ENCODE measurements at regions not wholly inside any gene's neighbourhood (a gene's known extent, or its start where the extent isn't known, plus 50 kb on each side); places are given as distances from the start of the nearest gene placed in this dataset.

DNA sequence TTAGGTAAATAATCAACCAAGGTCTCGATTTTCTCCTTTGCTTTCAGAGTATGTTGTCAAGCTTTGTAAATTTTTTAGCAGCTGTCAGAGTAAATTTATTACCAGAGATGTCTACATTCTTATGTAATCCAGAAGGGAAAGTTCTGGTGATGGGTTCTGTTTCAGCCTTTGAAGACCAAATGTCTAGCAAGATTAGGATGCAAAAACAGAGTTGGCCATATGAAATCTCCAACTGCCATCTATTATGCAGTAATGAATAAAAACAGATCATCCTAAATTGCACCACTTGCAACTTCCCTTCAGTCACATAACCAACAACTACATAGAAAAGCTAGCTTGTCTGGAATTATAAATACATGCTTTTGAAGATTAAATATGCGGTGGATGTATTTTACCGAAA lies 826.8 kb upstream of the KIF2B start:
- H3K9me3 ChIP-seq (ENCODE audit: insufficient read depth, low read depth, low read length) = peaks cover 12% of the 10 kb centered on the region
- no peaks in the 10 kb centered on the region for H3K79me2 ChIP-seq (ENCODE audit: insufficient read depth, low read length)
- Mint-ChIP-seq H3K27ac (ENCODE audit: unreplicated experiment) (no peak overlapping the region), H3K36me3 (ENCODE audit: low read depth, unreplicated experiment) (no peaks in the 10 kb centered on the region), H3K27me3 (ENCODE audit: low read depth, unreplicated experiment) (no peaks in the 10 kb centered on the region), H3K4me3 (ENCODE audit: unreplicated experiment) (no peak overlapping the region), H3K9me3 (ENCODE audit: unreplicated experiment) (peaks cover 3% of the 10 kb centered on the region), H3K4me1 (ENCODE audit: low read depth, unreplicated experiment) (no peaks in the 10 kb centered on the region)
- H2AFZ ChIP-seq (ENCODE audit: low read depth, low read length) = no peak overlapping the region
- H3K27me3 ChIP-seq (ENCODE audit: insufficient read depth, low read length) = no peaks in the 10 kb centered on the region
- no peak overlapping the region for H3K27ac ChIP-seq (ENCODE audit: low read depth, low read length)
- no peaks in the 10 kb centered on the region for H3K36me3 ChIP-seq (ENCODE audit: insufficient read depth, low read length)
- DNase-seq (ENCODE audit: low read depth) (no peak), FAIRE-seq (no peak)
- no peaks in the 10 kb centered on the region for H3K4me1 ChIP-seq (ENCODE audit: insufficient read depth, low read length)
- no peaks in the 10 kb centered on the region for H4K20me1 ChIP-seq (ENCODE audit: insufficient read depth, low read length)
- no peak overlapping the region for H3K9ac ChIP-seq (ENCODE audit: low read length)
- TF ChIP-seq, protein P1, sequence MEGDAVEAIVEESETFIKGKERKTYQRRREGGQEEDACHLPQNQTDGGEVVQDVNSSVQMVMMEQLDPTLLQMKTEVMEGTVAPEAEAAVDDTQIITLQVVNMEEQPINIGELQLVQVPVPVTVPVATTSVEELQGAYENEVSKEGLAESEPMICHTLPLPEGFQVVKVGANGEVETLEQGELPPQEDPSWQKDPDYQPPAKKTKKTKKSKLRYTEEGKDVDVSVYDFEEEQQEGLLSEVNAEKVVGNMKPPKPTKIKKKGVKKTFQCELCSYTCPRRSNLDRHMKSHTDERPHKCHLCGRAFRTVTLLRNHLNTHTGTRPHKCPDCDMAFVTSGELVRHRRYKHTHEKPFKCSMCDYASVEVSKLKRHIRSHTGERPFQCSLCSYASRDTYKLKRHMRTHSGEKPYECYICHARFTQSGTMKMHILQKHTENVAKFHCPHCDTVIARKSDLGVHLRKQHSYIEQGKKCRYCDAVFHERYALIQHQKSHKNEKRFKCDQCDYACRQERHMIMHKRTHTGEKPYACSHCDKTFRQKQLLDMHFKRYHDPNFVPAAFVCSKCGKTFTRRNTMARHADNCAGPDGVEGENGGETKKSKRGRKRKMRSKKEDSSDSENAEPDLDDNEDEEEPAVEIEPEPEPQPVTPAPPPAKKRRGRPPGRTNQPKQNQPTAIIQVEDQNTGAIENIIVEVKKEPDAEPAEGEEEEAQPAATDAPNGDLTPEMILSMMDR (IDR thresholded peaks at IDR 0.05; ENCODE audit: insufficient read depth, low read depth, low read length) = no peak
- TF ChIP-seq EZH2 (IDR thresholded peaks at IDR 0.05; ENCODE audit: insufficient read depth, low read length) = no peak
- H3K4me2 ChIP-seq (ENCODE audit: low read length) = no peak overlapping the region
- H3K4me3 ChIP-seq (ENCODE audit: insufficient read depth, low read depth, low read length) = no peak overlapping the region

DNA sequence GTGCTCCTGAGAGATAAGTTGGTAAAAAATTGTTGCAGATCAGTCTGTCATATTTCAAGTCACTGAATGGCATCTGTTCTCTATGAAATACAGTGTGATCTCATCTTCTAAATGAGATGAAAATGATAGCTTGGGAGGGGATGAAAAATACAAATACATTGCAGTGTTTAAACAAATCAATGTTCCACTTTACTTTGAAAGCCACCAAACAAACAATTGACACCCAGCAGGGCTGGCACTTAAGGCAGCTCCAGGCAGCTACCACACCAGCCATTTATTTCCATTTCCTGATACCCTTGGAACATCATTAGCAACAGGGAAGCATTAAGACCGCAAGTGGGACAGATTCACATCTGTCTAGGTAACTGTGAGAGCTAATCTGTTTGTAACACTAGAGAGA lies 827.6 kb upstream of the KIF2B start:
- Histone ChIP-seq H2AFZ (ENCODE audit: low read depth, low read length) (no peak overlapping the region), H3K4me1 (ENCODE audit: insufficient read depth, low read length) (no peaks in the 10 kb centered on the region), H3K79me2 (ENCODE audit: insufficient read depth, low read length) (no peaks in the 10 kb centered on the region), H3K9ac (ENCODE audit: low read length) (no peak overlapping the region), H3K27me3 (ENCODE audit: insufficient read depth, low read length) (no peaks in the 10 kb centered on the region), H3K27ac (ENCODE audit: low read depth, low read length) (no peak overlapping the region), H3K4me3 (ENCODE audit: insufficient read depth, low read depth, low read length) (no peak overlapping the region), H4K20me1 (ENCODE audit: insufficient read depth, low read length) (no peaks in the 10 kb centered on the region), H3K4me2 (ENCODE audit: low read length) (no peak overlapping the region), H3K9me3 (ENCODE audit: insufficient read depth, low read depth, low read length) (peaks cover 12% of the 10 kb centered on the region), H3K36me3 (ENCODE audit: insufficient read depth, low read length) (no peaks in the 10 kb centered on the region)
- no peak for DNase-seq (ENCODE audit: low read depth)
- H3K27me3 Mint-ChIP-seq (ENCODE audit: low read depth, unreplicated experiment) = no peaks in the 10 kb centered on the region
- no peak for FAIRE-seq
- no peaks in the 10 kb centered on the region for H3K36me3 Mint-ChIP-seq (ENCODE audit: low read depth, unreplicated experiment)
- peaks cover 3% of the 10 kb centered on the region for H3K9me3 Mint-ChIP-seq (ENCODE audit: unreplicated experiment)
- TF ChIP-seq EZH2 (IDR thresholded peaks at IDR 0.05; ENCODE audit: insufficient read depth, low read length) = no peak
- TF ChIP-seq, protein P1 (IDR thresholded peaks at IDR 0.05; ENCODE audit: insufficient read depth, low read depth, low read length) = no peak
- H3K27ac Mint-ChIP-seq (ENCODE audit: unreplicated experiment) = no peak overlapping the region
- no peaks in the 10 kb centered on the region for H3K4me1 Mint-ChIP-seq (ENCODE audit: low read depth, unreplicated experiment)
- no peak overlapping the region for H3K4me3 Mint-ChIP-seq (ENCODE audit: unreplicated experiment)

DNA sequence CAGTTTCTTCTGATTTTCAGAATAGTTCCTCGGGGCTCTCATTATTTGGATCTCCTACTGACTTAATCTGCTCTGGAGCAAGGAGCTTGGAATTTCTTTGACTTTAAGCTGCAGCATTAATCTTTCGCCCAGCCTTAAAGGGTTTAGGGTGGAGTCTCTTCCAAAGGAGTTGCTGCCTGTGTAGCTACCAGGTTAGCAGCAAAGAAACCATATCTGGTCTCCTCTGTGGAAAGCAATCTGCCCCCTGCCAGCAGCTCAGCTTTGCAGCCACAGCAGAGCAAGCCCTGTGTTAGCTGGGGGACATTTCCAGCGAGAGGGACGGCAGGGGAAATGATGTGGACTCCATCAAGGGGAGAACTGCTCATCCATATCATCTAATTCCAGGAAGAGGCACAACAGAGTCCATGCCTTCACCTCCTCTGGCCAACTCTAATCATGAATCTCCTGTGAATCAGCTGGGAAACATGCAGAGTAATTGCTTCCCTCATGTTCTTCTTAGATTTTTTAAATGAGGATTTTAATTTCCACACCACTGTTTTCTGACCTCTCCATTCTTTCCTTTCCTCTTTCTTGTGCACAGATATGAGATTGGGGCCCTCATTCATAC lies 827.6 kb upstream of the CA10 start:
- no peak overlapping the region for H3K4me2 ChIP-seq (ENCODE audit: low read length)
- no peak overlapping the region for H3K27ac ChIP-seq (ENCODE audit: low read depth, low read length)
- no peaks in the 10 kb centered on the region for H3K27me3 ChIP-seq (ENCODE audit: insufficient read depth, low read length)
- no peaks in the 10 kb centered on the region for H3K79me2 ChIP-seq (ENCODE audit: insufficient read depth, low read length)
- H4K20me1 ChIP-seq (ENCODE audit: insufficient read depth, low read length) = no peaks in the 10 kb centered on the region
- DNase-seq (ENCODE audit: low read depth) = no peak
- no peaks in the 10 kb centered on the region for H3K36me3 ChIP-seq (ENCODE audit: insufficient read depth, low read length)
- no peak overlapping the region for H3K4me3 ChIP-seq (ENCODE audit: insufficient read depth, low read depth, low read length)
- no peak for FAIRE-seq
- Mint-ChIP-seq H3K27ac (ENCODE audit: unreplicated experiment) (no peak overlapping the region), H3K4me1 (ENCODE audit: low read depth, unreplicated experiment) (peaks cover 4% of the 10 kb centered on the region), H3K4me3 (ENCODE audit: unreplicated experiment) (no peak overlapping the region), H3K27me3 (ENCODE audit: low read depth, unreplicated experiment) (peaks cover 2% of the 10 kb centered on the region), H3K9me3 (ENCODE audit: unreplicated experiment) (peaks cover 3% of the 10 kb centered on the region), H3K36me3 (ENCODE audit: low read depth, unreplicated experiment) (no peaks in the 10 kb centered on the region)
- no peak overlapping the region for H3K9ac ChIP-seq (ENCODE audit: low read length)
- H3K9me3 ChIP-seq (ENCODE audit: insufficient read depth, low read depth, low read length) = no peaks in the 10 kb centered on the region
- no peak overlapping the region for H2AFZ ChIP-seq (ENCODE audit: low read depth, low read length)
- H3K4me1 ChIP-seq (ENCODE audit: insufficient read depth, low read length) = no peaks in the 10 kb centered on the region
- TF ChIP-seq, protein P1 (IDR thresholded peaks at IDR 0.05; ENCODE audit: insufficient read depth, low read depth, low read length) = no peak
- TF ChIP-seq EZH2 (IDR thresholded peaks at IDR 0.05; ENCODE audit: insufficient read depth, low read length) = no peak

Measured in astrocyte (in vitro differentiated cells and primary cell).